GM20000 (cell line): ENCODE measurements at regions not wholly inside any gene's neighbourhood (a gene's known extent, or its start where the extent isn't known, plus 50 kb on each side); places are given as distances from the start of the nearest gene placed in this dataset.

Experiments used
- DNase-seq: peaks from one replicate; pipeline ENCODE4 v3.0.0; 2012; ENCODE audit warnings: low spot score
- TF ChIP-seq, protein P1 (sequence below): IDR thresholded peaks from 2 replicates; pipeline ENCODE4 v1.5.1; 2012; ENCODE audit warnings: mild to moderate bottlenecking, control low read depth; ENCODE audit errors: extremely low read depth, missing control alignments

GRCh38 chr2:6618201-6618600 is 247.5 kb downstream of the CMPK2 start:
- no peak for DNase-seq
- TF ChIP-seq, protein P1, sequence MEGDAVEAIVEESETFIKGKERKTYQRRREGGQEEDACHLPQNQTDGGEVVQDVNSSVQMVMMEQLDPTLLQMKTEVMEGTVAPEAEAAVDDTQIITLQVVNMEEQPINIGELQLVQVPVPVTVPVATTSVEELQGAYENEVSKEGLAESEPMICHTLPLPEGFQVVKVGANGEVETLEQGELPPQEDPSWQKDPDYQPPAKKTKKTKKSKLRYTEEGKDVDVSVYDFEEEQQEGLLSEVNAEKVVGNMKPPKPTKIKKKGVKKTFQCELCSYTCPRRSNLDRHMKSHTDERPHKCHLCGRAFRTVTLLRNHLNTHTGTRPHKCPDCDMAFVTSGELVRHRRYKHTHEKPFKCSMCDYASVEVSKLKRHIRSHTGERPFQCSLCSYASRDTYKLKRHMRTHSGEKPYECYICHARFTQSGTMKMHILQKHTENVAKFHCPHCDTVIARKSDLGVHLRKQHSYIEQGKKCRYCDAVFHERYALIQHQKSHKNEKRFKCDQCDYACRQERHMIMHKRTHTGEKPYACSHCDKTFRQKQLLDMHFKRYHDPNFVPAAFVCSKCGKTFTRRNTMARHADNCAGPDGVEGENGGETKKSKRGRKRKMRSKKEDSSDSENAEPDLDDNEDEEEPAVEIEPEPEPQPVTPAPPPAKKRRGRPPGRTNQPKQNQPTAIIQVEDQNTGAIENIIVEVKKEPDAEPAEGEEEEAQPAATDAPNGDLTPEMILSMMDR = no peak

GRCh38 chr2:6623746-6624145 is 242.0 kb downstream of the CMPK2 start:
- no peak for DNase-seq
- TF ChIP-seq, protein P1 = no peak

GRCh38 chr2:6626401-6627012 is 239.2 kb downstream of the CMPK2 start:
- TF ChIP-seq, protein P1 = no peak
- no peak for DNase-seq

DNA sequence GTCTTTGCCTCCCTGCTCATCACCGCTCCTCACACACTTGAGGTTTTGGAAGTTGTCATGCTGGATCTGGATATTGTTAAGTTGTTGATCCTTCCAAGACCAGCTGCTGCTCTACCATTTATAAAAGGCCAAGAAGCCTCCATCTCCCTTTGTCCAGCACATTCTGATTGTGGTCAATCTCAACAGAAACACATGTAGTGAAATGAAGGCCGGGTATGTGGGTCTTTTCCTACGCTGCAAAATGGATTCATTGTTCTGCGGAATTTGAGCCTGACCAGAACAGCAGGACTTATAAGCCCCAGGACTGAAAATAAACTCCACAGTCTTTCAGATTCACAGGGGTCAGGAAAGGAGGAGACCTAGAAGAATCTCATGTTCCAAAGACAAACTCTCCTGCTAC is 238.4 kb downstream of the CMPK2 start:
- TF ChIP-seq, protein P1 = no peak

GRCh38 chr2:6630209-6630608 is 235.5 kb downstream of the CMPK2 start:
- DNase-seq = no peak
- TF ChIP-seq, protein P1 = no peak

More for the DNA sequence above, 238.4 kb downstream of the CMPK2 start:
- DNase-seq = no peak

- TF ChIP-seq, protein P1 = no peak
- DNase-seq = no peak
These were observed 230.4 kb downstream of the CMPK2 start for GRCh38 chr2:6635296-6635695.

- TF ChIP-seq, protein P1 = no peak
- no peak for DNase-seq
These were observed 228.4 kb downstream of the CMPK2 start for GRCh38 chr2:6637330-6637729.
